ENCODE measurements at regions not wholly inside any gene's neighbourhood (a gene's known extent, or its start where the extent isn't known, plus 50 kb on each side); places are given as distances from the start of the nearest gene placed in this dataset.

DNA sequence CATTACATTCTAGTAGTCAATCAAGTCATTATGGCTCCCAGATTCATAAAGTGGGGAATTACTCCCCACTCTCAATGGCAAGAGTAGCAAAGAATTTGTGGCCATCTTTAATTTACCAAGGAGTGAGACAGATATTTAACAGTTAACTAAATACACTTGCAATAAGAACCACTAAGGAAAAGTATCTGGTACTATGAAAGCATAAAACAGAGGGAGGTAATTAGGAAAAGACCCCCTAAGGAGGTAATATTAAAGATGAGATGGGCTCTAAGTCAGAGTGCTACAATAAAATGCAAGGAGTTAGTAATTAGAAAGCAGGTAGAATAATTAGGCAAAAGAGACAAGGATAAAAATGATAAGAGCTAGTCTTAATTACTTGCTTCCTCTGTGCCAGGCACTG, 301.9 kb downstream of the CHL1 start:
- TF ChIP-seq POLR2A (IDR thresholded peaks at IDR 0.05) (no peak), POLR2AphosphoS5 (IDR thresholded peaks at IDR 0.05) (no peak), EP300 (IDR thresholded peaks at IDR 0.05; ENCODE audit: low read depth) (no peak)
- TF ChIP-seq, protein P1, sequence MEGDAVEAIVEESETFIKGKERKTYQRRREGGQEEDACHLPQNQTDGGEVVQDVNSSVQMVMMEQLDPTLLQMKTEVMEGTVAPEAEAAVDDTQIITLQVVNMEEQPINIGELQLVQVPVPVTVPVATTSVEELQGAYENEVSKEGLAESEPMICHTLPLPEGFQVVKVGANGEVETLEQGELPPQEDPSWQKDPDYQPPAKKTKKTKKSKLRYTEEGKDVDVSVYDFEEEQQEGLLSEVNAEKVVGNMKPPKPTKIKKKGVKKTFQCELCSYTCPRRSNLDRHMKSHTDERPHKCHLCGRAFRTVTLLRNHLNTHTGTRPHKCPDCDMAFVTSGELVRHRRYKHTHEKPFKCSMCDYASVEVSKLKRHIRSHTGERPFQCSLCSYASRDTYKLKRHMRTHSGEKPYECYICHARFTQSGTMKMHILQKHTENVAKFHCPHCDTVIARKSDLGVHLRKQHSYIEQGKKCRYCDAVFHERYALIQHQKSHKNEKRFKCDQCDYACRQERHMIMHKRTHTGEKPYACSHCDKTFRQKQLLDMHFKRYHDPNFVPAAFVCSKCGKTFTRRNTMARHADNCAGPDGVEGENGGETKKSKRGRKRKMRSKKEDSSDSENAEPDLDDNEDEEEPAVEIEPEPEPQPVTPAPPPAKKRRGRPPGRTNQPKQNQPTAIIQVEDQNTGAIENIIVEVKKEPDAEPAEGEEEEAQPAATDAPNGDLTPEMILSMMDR (IDR thresholded peaks at IDR 0.05), result no peak
- Histone ChIP-seq H3K36me3 (no peaks in the 10 kb centered on the region), H3K27ac (no peak overlapping the region), H3K27me3 (no peaks in the 10 kb centered on the region), H3K4me3 (no peak overlapping the region), H3K4me1 (no peaks in the 10 kb centered on the region), H3K9me3 (no peaks in the 10 kb centered on the region)
- in situ Hi-C loops (cut with MboI; ENCODE audit: low pct_ligation_motif_present in 1 of 4, low pct_unique_long_range_greater_than_20kb in 1 of 4, low sequenced_read_pairs in 3 of 4) (no loop called here), intact Hi-C loops (cut with DNase I; ENCODE audit: low total_unique reads) (no loop called here)
- no peak for DNase-seq

DNA sequence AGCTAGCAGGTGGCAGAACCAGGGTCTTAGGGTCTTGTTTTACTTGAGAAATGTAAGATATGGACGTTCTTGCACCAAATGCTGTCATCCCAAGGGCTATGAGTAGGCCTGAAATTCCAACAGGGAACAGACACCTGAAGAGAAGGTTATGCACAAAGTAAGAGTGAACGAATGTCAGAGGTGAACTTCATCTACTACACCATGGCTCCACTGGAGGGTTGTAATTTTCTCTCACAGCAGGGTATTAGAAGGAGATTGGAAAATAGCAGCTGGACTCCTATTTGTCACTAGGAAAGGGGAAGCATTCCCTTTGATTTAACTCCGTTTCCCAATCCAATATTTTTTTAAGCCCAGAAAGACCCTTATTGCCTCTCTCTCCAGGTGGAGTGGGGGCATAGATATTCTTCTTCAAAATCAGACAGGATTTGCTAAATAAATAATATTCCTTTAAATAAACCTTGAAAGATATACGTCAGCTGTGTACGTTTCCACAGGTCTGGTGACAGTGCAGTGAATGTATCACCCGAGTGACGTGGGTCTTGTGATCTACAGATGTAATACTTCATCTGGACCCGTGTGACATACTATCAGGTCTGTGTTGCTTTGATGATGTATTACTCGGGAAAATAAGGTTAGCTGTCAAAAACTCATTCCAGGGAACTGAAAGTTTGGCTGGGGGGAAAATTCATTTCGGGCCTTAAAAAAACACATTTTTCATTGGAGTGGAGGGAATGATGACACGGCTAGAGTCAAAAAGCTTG, 302.6 kb downstream of the CHL1 start:
- intact Hi-C loops (cut with DNase I; ENCODE audit: low total_unique reads), result no loop called here
- no peaks in the 10 kb centered on the region for H3K4me1 ChIP-seq
- H3K27me3 ChIP-seq, result no peaks in the 10 kb centered on the region
- WGBS, 2 donors (ENCODE audit: low coverage in 1 of 2), result 72 to 77% methylated on average over 11 of the region's 11 CpGs
- no peaks in the 10 kb centered on the region for H3K36me3 ChIP-seq
- in situ Hi-C loops (cut with MboI; ENCODE audit: low pct_ligation_motif_present in 1 of 4, low pct_unique_long_range_greater_than_20kb in 1 of 4, low sequenced_read_pairs in 3 of 4), result no loop called here
- no peaks in the 10 kb centered on the region for H3K9me3 ChIP-seq
- no peak for TF ChIP-seq POLR2AphosphoS5 (IDR thresholded peaks at IDR 0.05)
- TF ChIP-seq POLR2A (IDR thresholded peaks at IDR 0.05), result no peak
- TF ChIP-seq EP300 (IDR thresholded peaks at IDR 0.05; ENCODE audit: low read depth), result no peak
- TF ChIP-seq, protein P1 (IDR thresholded peaks at IDR 0.05), result no peak
- no peak for DNase-seq
- H3K4me3 ChIP-seq, result no peak overlapping the region
- H3K27ac ChIP-seq, result no peak overlapping the region

DNA sequence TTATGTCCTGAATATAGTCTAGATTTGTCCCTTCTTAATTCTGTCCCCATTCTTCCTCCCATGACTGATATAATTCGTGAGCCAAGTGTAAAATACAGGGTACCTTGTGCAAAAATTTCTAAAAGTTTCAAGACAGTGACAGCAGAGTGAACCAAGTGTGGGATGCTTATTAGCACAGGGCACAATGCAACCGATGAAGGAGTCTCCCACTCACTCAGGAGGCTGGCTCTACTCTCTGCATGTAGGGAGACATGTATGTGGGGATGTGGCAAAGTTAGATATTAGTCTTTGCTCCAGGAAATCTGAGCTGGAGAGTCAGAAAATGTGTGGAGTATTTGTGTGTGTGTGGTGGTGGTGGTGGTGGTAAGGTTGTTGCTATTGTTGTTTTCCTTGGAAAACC, 305.9 kb downstream of the CHL1 start:
- in situ Hi-C loops (cut with MboI; ENCODE audit: low pct_ligation_motif_present in 1 of 4, low pct_unique_long_range_greater_than_20kb in 1 of 4, low sequenced_read_pairs in 3 of 4), result no loop called here
- DNase-seq, result no peak
- intact Hi-C loops (cut with DNase I; ENCODE audit: low total_unique reads), result no loop called here
- TF ChIP-seq, protein P1 (IDR thresholded peaks at IDR 0.05), result no peak
- TF ChIP-seq POLR2A (IDR thresholded peaks at IDR 0.05), result no peak
- no peak for TF ChIP-seq POLR2AphosphoS5 (IDR thresholded peaks at IDR 0.05)
- TF ChIP-seq EP300 (IDR thresholded peaks at IDR 0.05; ENCODE audit: low read depth), result no peak
- Histone ChIP-seq H3K9me3 (no peaks in the 10 kb centered on the region), H3K4me3 (no peak overlapping the region), H3K27ac (no peak overlapping the region), H3K27me3 (no peaks in the 10 kb centered on the region), H3K36me3 (no peaks in the 10 kb centered on the region), H3K4me1 (no peaks in the 10 kb centered on the region)
- 52 to 55% methylated on average over 2 of the region's 2 CpGs for WGBS, 2 donors (ENCODE audit: low coverage in 1 of 2)

DNA sequence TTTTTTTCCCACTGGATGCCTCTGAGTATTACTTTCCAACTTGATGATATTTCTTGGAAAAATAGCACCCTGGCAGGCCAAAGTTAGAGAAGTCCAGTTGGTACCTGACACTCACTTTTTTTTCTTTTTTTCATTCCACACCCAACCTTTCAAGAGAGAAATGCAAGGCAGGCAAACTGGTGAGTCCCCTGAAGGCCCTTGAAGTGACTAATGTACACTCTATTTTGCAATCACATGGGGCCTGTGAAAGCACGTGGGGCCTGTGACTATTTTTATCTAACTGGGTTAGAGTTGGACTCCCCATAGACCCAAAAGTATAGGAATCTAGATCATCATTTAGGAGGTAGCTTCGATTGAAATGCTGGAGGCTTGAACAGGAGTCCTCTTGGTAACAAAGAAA, 316.7 kb downstream of the CHL1 start:
- in situ Hi-C loops (cut with MboI; ENCODE audit: low pct_ligation_motif_present in 1 of 4, low pct_unique_long_range_greater_than_20kb in 1 of 4, low sequenced_read_pairs in 3 of 4) (no loop called here), intact Hi-C loops (cut with DNase I; ENCODE audit: low total_unique reads) (no loop called here)
- H3K36me3 ChIP-seq, result no peaks in the 10 kb centered on the region
- H3K27ac ChIP-seq, result no peak overlapping the region
- H3K4me3 ChIP-seq, result no peak overlapping the region
- no peaks in the 10 kb centered on the region for H3K27me3 ChIP-seq
- WGBS, 2 donors (ENCODE audit: low coverage in 1 of 2), result 48 to 56% methylated on average over 2 of the region's 2 CpGs
- H3K4me1 ChIP-seq, result no peaks in the 10 kb centered on the region
- peaks cover 0 to 4% of the 10 kb centered on the region in 2 donors for H3K9me3 ChIP-seq
- TF ChIP-seq POLR2A (IDR thresholded peaks at IDR 0.05) (no peak), EP300 (IDR thresholded peaks at IDR 0.05; ENCODE audit: low read depth) (no peak), POLR2AphosphoS5 (IDR thresholded peaks at IDR 0.05) (no peak)
- TF ChIP-seq, protein P1 (IDR thresholded peaks at IDR 0.05), result no peak
- no peak for DNase-seq
